Left ventricle myocardium inferior (tissue), 1 donor: ENCODE measurements at regions not wholly inside any gene's neighbourhood (a gene's known extent, or its start where the extent isn't known, plus 50 kb on each side); places are given as distances from the start of the nearest gene placed in this dataset.
A peak's percentile ranks its signal among the peaks of the same experiment; 100 is the strongest.

ENCODE experiments used
- DNase-seq: peaks from one replicate; pipeline ENCODE4 v3.0.0-alpha.2; 2020
- H3K27ac ChIP-seq: fragments of 200-600 bp; replicated peaks from 2 replicates; pipeline ENCODE4 v1.8.0; 2021
- H3K27me3 ChIP-seq: fragments of 200-600 bp; 2 replicates; pipeline ENCODE4 v1.8.0; 2021; ENCODE audit warnings: low read depth
- H3K36me3 ChIP-seq: fragments of 200-600 bp; 2 replicates; pipeline ENCODE4 v1.8.0; 2021
- H3K4me1 ChIP-seq: fragments of 200-600 bp; 2 replicates; pipeline ENCODE4 v1.8.0; 2021
- H3K4me3 ChIP-seq: fragments of 200-600 bp; 2 replicates; pipeline ENCODE4 v1.8.0; 2021; ENCODE audit warnings: mild to moderate bottlenecking, moderate library complexity
- H3K9me3 ChIP-seq: fragments of 200-600 bp; replicated peaks from 2 replicates; pipeline ENCODE4 v1.8.0; 2021
- intact Hi-C: fragments of 100-400 bp; cut with micrococcal nuclease; formaldehyde crosslinking; loops from one replicate; pipeline ENCODE4 v1.11.0; 2022
- TF ChIP-seq, protein P1 (sequence below): fragments of 200-600 bp; IDR thresholded peaks from 2 replicates; pipeline ENCODE4 v1.8.0; 2021; ENCODE audit warnings: antibody characterized with exemption, mild to moderate bottlenecking, borderline replicate concordance
- donor health status: DM: no; HTN: yes; CAD: no; lungs with severe emphysema.

DNA sequence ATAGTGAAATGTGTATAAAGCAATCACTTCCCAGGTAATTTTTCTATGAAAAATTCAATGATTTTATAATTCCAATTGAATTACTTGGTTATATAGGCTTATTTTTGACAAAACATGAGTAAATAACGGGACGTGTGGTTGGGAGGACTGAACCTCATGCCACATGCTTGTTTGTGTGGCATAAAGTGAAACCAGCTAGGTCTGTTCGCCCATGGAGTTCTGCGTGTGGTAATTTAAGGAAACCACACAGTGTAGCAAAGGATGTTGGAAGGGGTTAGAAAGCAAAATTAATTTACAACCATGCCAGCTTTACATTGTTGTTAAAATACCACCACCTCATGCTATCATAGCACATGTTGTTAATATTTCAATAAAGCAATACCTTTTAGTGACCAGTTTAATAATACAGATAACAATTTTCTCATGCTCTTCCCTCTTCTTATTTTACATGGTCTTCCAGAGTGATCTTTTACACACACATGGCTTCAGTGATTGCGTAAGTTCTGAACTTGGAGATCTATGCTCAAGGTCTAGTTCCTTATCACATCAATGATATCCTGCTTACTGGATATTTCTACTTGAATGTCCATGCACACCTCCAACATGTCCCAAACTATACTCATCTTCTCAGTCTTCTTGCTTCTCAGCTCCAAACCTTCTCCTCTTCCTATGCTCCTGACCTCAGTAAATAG is 156.4 kb upstream of the ITGA4 start:
- no peaks in the 10 kb centered on the region for H3K27me3 ChIP-seq
- no peak overlapping the region for H3K4me3 ChIP-seq
- H3K27ac ChIP-seq: no peak overlapping the region
- no peak for DNase-seq
- peaks cover 5% of the 10 kb centered on the region for H3K4me1 ChIP-seq
- intact Hi-C loops: no loop called here
- H3K36me3 ChIP-seq: no peaks in the 10 kb centered on the region
- H3K9me3 ChIP-seq: peaks cover 34% of the 10 kb centered on the region
- TF ChIP-seq, protein P1, sequence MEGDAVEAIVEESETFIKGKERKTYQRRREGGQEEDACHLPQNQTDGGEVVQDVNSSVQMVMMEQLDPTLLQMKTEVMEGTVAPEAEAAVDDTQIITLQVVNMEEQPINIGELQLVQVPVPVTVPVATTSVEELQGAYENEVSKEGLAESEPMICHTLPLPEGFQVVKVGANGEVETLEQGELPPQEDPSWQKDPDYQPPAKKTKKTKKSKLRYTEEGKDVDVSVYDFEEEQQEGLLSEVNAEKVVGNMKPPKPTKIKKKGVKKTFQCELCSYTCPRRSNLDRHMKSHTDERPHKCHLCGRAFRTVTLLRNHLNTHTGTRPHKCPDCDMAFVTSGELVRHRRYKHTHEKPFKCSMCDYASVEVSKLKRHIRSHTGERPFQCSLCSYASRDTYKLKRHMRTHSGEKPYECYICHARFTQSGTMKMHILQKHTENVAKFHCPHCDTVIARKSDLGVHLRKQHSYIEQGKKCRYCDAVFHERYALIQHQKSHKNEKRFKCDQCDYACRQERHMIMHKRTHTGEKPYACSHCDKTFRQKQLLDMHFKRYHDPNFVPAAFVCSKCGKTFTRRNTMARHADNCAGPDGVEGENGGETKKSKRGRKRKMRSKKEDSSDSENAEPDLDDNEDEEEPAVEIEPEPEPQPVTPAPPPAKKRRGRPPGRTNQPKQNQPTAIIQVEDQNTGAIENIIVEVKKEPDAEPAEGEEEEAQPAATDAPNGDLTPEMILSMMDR: no peak

DNA sequence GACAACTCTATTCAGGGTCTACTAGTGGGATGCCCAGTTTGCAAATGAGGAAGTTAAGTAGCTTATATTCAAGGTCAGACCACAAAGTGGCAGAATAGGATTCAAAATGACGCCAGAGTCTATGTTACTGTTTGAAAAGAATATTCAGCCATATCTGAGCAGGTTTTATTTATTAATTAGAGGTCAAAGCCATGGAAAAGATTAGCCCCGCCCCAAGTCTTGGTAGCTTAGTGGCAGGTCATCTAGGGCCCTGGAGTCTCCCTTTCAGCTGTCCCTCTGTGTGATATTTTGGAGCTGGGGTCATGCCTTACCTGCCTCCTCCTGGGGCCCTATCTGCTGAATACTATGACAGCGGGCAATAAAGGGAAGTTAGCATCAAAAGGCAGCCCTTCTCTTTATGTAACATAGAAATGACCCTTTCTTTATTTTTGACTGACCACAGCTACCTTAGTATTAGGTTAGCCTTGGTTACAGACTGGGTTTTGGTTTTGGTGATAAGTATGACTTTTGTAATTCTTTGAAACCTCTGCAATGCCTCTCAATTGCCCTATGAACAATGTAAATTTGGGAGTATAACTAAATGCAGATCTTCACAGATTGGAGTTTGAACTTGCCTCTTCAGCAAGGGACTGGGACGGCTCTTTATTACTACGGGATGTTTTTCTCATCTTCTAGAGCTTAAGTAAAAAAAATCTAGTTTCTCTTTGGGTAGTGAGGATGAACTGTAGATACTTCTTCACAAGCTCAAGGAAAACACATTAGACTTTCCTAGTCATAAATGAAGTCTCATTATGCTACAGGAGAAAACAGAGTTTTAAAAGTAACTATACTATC is 153.0 kb upstream of the ITGA4 start:
- no peak for DNase-seq
- Histone ChIP-seq H3K27ac (peak overlapping the region; percentile 58), H3K4me3 (no peak overlapping the region), H3K4me1 (peaks cover 21% of the 10 kb centered on the region), H3K27me3 (no peaks in the 10 kb centered on the region), H3K9me3 (peaks cover 4% of the 10 kb centered on the region), H3K36me3 (no peaks in the 10 kb centered on the region)
- TF ChIP-seq, protein P1: no peak
- intact Hi-C loops: no loop called here

DNA sequence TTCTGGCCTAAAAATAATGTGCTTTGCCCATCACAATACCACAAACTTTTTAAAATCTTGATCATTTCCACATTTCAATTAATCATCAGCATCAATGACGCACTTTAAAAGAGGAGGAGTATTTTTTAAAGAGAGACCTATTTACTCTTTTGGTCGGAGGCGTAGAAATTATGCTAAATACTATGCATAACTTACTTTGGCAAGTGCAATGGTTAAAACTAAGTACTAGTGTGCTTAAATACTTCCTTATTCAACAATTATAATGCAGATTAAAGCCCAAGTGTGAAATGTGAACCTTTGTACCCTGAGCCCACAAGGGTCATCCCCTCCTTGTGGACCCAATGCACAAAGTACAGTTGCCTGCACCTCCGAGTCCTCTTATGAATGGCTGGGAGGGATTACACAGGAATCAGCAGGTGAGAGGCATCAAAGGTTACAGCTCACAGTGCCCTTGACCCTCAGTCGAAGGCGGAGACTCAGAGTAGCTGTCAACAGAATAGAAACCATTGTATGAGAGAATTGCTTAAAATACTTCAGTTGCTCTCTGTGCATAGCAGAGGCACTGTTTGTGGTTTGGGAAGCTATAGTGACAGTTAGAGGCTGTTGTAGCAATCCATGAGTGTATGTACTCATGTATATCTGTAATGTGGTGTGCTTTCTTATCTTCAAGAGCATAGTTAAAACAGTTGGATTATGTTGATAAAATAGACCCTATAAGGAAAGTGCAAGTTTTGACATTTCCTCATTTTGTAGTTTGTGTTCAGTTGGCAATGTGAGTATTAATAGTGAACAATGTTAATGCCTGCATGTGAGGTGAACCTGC is 151.7 kb upstream of the ITGA4 start:
- Histone ChIP-seq H3K4me3 (no peak overlapping the region), H3K9me3 (no peaks in the 10 kb centered on the region), H3K27me3 (no peaks in the 10 kb centered on the region), H3K4me1 (peaks cover 26% of the 10 kb centered on the region), H3K36me3 (no peaks in the 10 kb centered on the region), H3K27ac (peak overlapping the region; percentile 58)
- intact Hi-C loops: no loop called here
- TF ChIP-seq, protein P1: no peak
- DNase-seq: peak; percentile 32

DNA sequence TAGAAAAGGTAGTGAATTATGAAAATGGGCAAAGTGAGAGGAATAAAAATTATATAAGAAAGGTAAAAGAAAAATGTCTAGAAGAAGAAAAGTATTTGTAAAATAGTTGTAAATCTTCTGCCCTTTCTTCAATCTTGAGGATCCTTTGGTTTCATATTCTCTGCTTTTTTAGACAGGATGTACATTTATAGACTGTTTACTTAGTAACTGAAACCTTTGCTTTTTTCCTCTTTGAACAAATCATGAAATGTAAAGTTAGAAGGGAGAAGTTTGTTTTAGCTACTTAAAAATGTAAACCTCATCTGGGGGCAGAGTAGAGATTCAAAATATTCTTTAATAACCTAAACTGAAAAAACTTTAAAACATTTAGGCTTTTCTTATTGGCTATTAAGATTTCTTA is 150.4 kb upstream of the ITGA4 start:
- H3K9me3 ChIP-seq: no peaks in the 10 kb centered on the region
- intact Hi-C loops: no loop called here

More for the DNA sequence above, 150.4 kb upstream of the ITGA4 start:
- no peak overlapping the region for H3K4me3 ChIP-seq
- TF ChIP-seq, protein P1: no peak
- no peaks in the 10 kb centered on the region for H3K27me3 ChIP-seq
- H3K4me1 ChIP-seq: peaks cover 26% of the 10 kb centered on the region
- H3K36me3 ChIP-seq: no peaks in the 10 kb centered on the region
- DNase-seq: no peak
- H3K27ac ChIP-seq: peak overlapping the region; percentile 22
